ENCODE measurements at regions not wholly inside any gene's neighbourhood (a gene's known extent, or its start where the extent isn't known, plus 50 kb on each side); places are given as distances from the start of the nearest gene placed in this dataset.

GRCh38 chr14:95452893-95453712 lies 63.3 kb downstream of the SYNE3 start (continued):
- no peak for TF ChIP-seq SOX6 (IDR thresholded peaks at IDR 0.05)
- TF ChIP-seq SOX6 (CRISPR knock-in tag; IDR thresholded peaks at IDR 0.05), result peak; percentile 66
- TF ChIP-seq HMGA1 (CRISPR knock-in tag; conservative IDR thresholded peaks at IDR 0.05), result no peak
- 0 out of 2 replicates have a peak, but pooled peaks have one; percentile 21 for TF ChIP-seq NCOR1 (IDR thresholded peaks at IDR 0.05; ENCODE audit: borderline replicate concordance, low read length)
- peak; percentile 81; the same call in 1 of the 2 replicates for TF ChIP-seq PHF21A (CRISPR knock-in tag; IDR thresholded peaks at IDR 0.05)
- 0 out of 2 replicates have a peak, but pooled peaks have one; percentile 18 for TF ChIP-seq POLR2AphosphoS5 (IDR thresholded peaks at IDR 0.05; ENCODE audit: low read depth, low read length)
- TF ChIP-seq, protein P1, sequence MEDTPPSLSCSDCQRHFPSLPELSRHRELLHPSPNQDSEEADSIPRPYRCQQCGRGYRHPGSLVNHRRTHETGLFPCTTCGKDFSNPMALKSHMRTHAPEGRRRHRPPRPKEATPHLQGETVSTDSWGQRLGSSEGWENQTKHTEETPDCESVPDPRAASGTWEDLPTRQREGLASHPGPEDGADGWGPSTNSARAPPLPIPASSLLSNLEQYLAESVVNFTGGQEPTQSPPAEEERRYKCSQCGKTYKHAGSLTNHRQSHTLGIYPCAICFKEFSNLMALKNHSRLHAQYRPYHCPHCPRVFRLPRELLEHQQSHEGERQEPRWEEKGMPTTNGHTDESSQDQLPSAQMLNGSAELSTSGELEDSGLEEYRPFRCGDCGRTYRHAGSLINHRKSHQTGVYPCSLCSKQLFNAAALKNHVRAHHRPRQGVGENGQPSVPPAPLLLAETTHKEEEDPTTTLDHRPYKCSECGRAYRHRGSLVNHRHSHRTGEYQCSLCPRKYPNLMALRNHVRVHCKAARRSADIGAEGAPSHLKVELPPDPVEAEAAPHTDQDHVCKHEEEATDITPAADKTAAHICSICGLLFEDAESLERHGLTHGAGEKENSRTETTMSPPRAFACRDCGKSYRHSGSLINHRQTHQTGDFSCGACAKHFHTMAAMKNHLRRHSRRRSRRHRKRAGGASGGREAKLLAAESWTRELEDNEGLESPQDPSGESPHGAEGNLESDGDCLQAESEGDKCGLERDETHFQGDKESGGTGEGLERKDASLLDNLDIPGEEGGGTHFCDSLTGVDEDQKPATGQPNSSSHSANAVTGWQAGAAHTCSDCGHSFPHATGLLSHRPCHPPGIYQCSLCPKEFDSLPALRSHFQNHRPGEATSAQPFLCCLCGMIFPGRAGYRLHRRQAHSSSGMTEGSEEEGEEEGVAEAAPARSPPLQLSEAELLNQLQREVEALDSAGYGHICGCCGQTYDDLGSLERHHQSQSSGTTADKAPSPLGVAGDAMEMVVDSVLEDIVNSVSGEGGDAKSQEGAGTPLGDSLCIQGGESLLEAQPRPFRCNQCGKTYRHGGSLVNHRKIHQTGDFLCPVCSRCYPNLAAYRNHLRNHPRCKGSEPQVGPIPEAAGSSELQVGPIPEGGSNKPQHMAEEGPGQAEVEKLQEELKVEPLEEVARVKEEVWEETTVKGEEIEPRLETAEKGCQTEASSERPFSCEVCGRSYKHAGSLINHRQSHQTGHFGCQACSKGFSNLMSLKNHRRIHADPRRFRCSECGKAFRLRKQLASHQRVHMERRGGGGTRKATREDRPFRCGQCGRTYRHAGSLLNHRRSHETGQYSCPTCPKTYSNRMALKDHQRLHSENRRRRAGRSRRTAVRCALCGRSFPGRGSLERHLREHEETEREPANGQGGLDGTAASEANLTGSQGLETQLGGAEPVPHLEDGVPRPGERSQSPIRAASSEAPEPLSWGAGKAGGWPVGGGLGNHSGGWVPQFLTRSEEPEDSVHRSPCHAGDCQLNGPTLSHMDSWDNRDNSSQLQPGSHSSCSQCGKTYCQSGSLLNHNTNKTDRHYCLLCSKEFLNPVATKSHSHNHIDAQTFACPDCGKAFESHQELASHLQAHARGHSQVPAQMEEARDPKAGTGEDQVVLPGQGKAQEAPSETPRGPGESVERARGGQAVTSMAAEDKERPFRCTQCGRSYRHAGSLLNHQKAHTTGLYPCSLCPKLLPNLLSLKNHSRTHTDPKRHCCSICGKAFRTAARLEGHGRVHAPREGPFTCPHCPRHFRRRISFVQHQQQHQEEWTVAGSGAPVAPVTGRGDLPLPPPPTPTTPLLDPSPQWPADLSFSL (CRISPR knock-in tag; IDR thresholded peaks at IDR 0.05), result no peak
- TF ChIP-seq, protein P2, sequence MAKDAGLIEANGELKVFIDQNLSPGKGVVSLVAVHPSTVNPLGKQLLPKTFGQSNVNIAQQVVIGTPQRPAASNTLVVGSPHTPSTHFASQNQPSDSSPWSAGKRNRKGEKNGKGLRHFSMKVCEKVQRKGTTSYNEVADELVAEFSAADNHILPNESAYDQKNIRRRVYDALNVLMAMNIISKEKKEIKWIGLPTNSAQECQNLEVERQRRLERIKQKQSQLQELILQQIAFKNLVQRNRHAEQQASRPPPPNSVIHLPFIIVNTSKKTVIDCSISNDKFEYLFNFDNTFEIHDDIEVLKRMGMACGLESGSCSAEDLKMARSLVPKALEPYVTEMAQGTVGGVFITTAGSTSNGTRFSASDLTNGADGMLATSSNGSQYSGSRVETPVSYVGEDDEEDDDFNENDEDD (CRISPR knock-in tag; IDR thresholded peaks at IDR 0.05; ENCODE audit: borderline replicate concordance), result 0 out of 2 replicates have a peak, but pooled peaks have one; percentile 8
- TF ChIP-seq ARID4A (CRISPR knock-in tag; IDR thresholded peaks at IDR 0.05; ENCODE audit: borderline replicate concordance), result peak; percentile 64; the same call in 1 of the 2 replicates
- no peak for TF ChIP-seq HES4 (CRISPR knock-in tag; IDR thresholded peaks at IDR 0.05; ENCODE audit: borderline replicate concordance)
- TF ChIP-seq ATRX (CRISPR knock-in tag; IDR thresholded peaks at IDR 0.05; ENCODE audit: borderline replicate concordance), result no peak
- TF ChIP-seq ZNF451 (CRISPR knock-in tag; IDR thresholded peaks at IDR 0.05), result no peak
- peak; percentile 61 for TF ChIP-seq SAP130 (CRISPR knock-in tag; IDR thresholded peaks at IDR 0.05; ENCODE audit: low read depth)
- TF ChIP-seq MZF1 (CRISPR knock-in tag; IDR thresholded peaks at IDR 0.05; ENCODE audit: borderline replicate concordance), result no peak
- no peak for TF ChIP-seq ONECUT2 (CRISPR knock-in tag; IDR thresholded peaks at IDR 0.05)
- peak; percentile 65; the same call in 1 of the 2 replicates for TF ChIP-seq ZFX (CRISPR knock-in tag; IDR thresholded peaks at IDR 0.05; ENCODE audit: low read depth)
- no peak for TF ChIP-seq WIZ (CRISPR knock-in tag; IDR thresholded peaks at IDR 0.05)
- 0 out of 2 replicates have a peak, but pooled peaks have one; percentile 21 for TF ChIP-seq FOSL2 (CRISPR knock-in tag; IDR thresholded peaks at IDR 0.05)

Measured in HepG2 (cell line).